ENCODE measurements at regions not wholly inside any gene's neighbourhood (a gene's known extent, or its start where the extent isn't known, plus 50 kb on each side); places are given as distances from the start of the nearest gene placed in this dataset.

DNA sequence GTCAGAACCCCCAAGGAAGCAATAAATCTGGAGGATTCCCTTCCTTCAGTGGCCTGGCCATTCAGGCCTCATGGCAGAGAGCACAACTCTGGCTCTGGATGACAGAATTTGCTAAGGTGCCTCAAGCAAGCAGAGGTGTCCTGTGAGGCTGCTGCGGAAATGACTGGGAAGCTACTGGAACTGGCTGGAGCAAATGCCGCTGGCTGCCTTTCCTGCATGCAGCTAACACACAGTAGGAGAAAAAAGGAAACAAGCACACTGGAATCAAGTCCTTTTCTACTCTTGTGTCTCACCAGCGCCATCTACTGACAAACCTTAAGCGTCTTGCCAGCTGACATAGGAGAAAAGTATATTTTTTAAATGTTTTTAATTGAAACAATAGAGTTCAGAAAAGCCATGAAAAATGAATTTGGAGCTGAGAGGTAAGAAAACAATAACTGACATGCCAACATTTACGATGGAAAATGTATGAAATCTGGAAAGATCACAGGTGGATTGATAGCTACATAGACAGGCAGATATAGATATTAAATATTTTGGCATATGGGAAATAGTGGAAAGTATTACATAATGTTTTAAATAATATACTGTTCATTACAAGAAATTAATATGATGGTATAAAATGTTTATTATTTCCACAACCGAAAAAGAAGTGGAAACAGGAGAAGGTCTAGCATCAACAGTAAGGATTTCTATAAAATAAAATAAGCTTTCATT is 951.6 kb downstream of the ANKRD7 start:
- Histone ChIP-seq H3K27me3 (replicated peaks in 1 of 2; ENCODE audit: control insufficient read depth in 2 of 2, insufficient read depth in 2 of 2, low read length in 1 of 2) (no peaks in the 10 kb centered on the region), H4K20me1 (ENCODE audit: control insufficient read depth, insufficient read depth) (no peaks in the 10 kb centered on the region), H2AFZ (ENCODE audit: control insufficient read depth, low read depth, low read length) (peak overlapping the region; percentile 48; the same call in 1 of the 2 replicates), H3K36me3 (ENCODE audit: control insufficient read depth in 2 of 2, insufficient read depth in 2 of 2, low read length in 1 of 2) (no peaks in the 10 kb centered on the region), H3K27ac (ENCODE audit: control insufficient read depth, insufficient read depth) (no peak overlapping the region), H3K9me3 (replicated peaks; ENCODE audit: control insufficient read depth, insufficient read depth, low read length) (no peaks in the 10 kb centered on the region), H3K4me2 (ENCODE audit: control insufficient read depth, insufficient read depth) (no peak overlapping the region), H3K4me1 (ENCODE audit: control insufficient read depth, insufficient read depth, low read length) (no peaks in the 10 kb centered on the region), H3K79me2 (ENCODE audit: control insufficient read depth, insufficient read depth, low read length) (no peaks in the 10 kb centered on the region), H3K9ac (ENCODE audit: control insufficient read depth, insufficient read depth, low read length) (no peak overlapping the region), H3K4me3 (no peak overlapping the region)
- ATAC-seq = peak; percentile 81
- CTCF ChIA-PET = interaction anchor here (0.5 to 2.5 kb wide), 25 partner anchors 9 to 925 kb away, joined by 3 to 13 read pairs (median 4); no protein-coding TSS in a partner anchor
- RAD21 ChIA-PET (ENCODE audit: unreplicated experiment) = interaction anchor here (0.9 to 1.0 kb wide), 2 partner anchors 247 to 916 kb away, joined by 3 to 4 read pairs; no protein-coding TSS in a partner anchor
- TF ChIP-seq SUZ12 (IDR thresholded peaks at IDR 0.05; ENCODE audit: unreplicated experiment) = no peak
- peak; percentile 67 for TF ChIP-seq RAD21 (IDR thresholded peaks at IDR 0.05; ENCODE audit: insufficient read depth, low read depth, low read length)
- TF ChIP-seq SMC3 (IDR thresholded peaks at IDR 0.05; ENCODE audit: borderline replicate concordance, low read length) = peak; percentile 67
- no peak for TF ChIP-seq DPF2 (IDR thresholded peaks at IDR 0.05)
- TF ChIP-seq NFYA (IDR thresholded peaks at IDR 0.05; ENCODE audit: borderline replicate concordance, low read depth, low read length) = no peak
- TF ChIP-seq, protein P1, sequence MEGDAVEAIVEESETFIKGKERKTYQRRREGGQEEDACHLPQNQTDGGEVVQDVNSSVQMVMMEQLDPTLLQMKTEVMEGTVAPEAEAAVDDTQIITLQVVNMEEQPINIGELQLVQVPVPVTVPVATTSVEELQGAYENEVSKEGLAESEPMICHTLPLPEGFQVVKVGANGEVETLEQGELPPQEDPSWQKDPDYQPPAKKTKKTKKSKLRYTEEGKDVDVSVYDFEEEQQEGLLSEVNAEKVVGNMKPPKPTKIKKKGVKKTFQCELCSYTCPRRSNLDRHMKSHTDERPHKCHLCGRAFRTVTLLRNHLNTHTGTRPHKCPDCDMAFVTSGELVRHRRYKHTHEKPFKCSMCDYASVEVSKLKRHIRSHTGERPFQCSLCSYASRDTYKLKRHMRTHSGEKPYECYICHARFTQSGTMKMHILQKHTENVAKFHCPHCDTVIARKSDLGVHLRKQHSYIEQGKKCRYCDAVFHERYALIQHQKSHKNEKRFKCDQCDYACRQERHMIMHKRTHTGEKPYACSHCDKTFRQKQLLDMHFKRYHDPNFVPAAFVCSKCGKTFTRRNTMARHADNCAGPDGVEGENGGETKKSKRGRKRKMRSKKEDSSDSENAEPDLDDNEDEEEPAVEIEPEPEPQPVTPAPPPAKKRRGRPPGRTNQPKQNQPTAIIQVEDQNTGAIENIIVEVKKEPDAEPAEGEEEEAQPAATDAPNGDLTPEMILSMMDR (IDR thresholded peaks at IDR 0.05 in 2 of 3, conservative IDR thresholded peaks at IDR 0.05 in 1 of 3; ENCODE audit: control insufficient read depth in 2 of 3, extremely low read depth in 1 of 3, insufficient read depth in 1 of 3, low read depth in 3 of 3, low read length in 3 of 3) = peak; percentile 70 to 76 (median 75)
- 11% methylated on average over 6 of the region's 6 CpGs for WGBS (ENCODE audit: insufficient coverage, insufficient replicate concordance, low lambda C conversion rate, missing lambda C conversion rate)
- SMC1A ChIA-PET (ENCODE audit: uncharacterized antibody, unreplicated experiment) = interaction anchor here (0.5 to 1.3 kb wide), 8 partner anchors 30 to 916 kb away, joined by 3 to 4 read pairs (median 3); no protein-coding TSS in a partner anchor
- BruUV-seq (replicated peaks) = no TSS peak
- peak; percentile 88 for FAIRE-seq
- POLR2A ChIA-PET = no interaction called here
- DNase-seq (ENCODE audit: low read depth, low spot score) = peak; percentile 1
- intact Hi-C loops (cut with micrococcal nuclease; ENCODE audit: unreplicated experiment) (loop anchor here (2.0 to 10.0 kb wide), 4 partner anchors 271 to 919 kb away; no protein-coding TSS in a partner anchor), in situ Hi-C loops (cut with MboI) (loop anchor here (25.0 kb wide), 1 partner anchor 814 kb away; no protein-coding TSS in a partner anchor)
